RWPE1 (cell line): ENCODE measurements at regions not wholly inside any gene's neighbourhood (a gene's known extent, or its start where the extent isn't known, plus 50 kb on each side); places are given as distances from the start of the nearest gene placed in this dataset.

Source experiments
- CTCF ChIA-PET: fragments of 350-600 bp; sonication (Branson Sonifier 250); formaldehyde crosslinking; extraction: SDS; loops from one replicate; lab custom pipeline; 2021; lab: Yijun Ruan, JAX
- POLR2A ChIA-PET: fragments of 400-600 bp; formaldehyde crosslinking; extraction: SDS; loops from one replicate; lab custom pipeline; 2020; ENCODE audit warnings: antibody characterized with exemption; ENCODE audit not compliant: low non-redundant PET; lab: Yijun Ruan, JAX
- DNase-seq: peaks from one replicate; pipeline ENCODE4 v3.0.0; 2012; ENCODE audit warnings: low spot score
- H3K27ac ChIP-seq: fragments of 450-650 bp; 2 replicates; pipeline ENCODE4 v1.5.1; 2017
- TF ChIP-seq, protein P1 (sequence below): fragments of 450-650 bp; conservative IDR thresholded peaks from 2 replicates; pipeline ENCODE4 v1.5.1; 2017; ENCODE audit warnings: low read depth, mild to moderate bottlenecking

GRCh38 chr12:105993766-105994555 lies 144.8 kb downstream of the NUAK1 start:
- ChIA-PET POLR2A (no interaction called here), CTCF (no interaction called here)
- H3K27ac ChIP-seq, result no peak overlapping the region
- TF ChIP-seq, protein P1, sequence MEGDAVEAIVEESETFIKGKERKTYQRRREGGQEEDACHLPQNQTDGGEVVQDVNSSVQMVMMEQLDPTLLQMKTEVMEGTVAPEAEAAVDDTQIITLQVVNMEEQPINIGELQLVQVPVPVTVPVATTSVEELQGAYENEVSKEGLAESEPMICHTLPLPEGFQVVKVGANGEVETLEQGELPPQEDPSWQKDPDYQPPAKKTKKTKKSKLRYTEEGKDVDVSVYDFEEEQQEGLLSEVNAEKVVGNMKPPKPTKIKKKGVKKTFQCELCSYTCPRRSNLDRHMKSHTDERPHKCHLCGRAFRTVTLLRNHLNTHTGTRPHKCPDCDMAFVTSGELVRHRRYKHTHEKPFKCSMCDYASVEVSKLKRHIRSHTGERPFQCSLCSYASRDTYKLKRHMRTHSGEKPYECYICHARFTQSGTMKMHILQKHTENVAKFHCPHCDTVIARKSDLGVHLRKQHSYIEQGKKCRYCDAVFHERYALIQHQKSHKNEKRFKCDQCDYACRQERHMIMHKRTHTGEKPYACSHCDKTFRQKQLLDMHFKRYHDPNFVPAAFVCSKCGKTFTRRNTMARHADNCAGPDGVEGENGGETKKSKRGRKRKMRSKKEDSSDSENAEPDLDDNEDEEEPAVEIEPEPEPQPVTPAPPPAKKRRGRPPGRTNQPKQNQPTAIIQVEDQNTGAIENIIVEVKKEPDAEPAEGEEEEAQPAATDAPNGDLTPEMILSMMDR, result no peak
- no peak for DNase-seq

DNA sequence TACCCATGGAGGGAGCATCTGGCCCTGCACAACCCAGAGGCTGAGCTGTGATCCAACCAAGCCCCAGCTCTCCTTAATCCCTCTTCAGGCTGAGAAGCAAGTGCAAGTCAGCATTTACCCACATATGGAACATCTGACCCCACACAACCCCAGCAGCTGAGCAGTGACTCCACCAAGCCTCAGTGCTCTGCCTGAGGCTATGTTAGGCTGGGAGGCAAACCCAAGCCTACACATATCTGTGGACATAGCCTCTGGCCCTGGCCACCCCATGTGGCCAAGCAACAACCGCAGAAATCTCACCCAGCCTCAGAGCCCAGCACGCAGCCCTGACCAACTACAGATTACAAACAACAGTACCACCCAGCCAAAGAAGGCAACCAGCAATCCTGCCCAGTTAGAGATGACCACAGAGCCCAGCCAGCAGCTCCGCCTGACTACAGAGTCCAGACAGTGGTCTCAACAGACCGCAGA lies 142.8 kb downstream of the NUAK1 start:
- TF ChIP-seq, protein P1, result no peak
- POLR2A ChIA-PET, result no interaction called here
- CTCF ChIA-PET, result interaction anchor here (0.6 kb wide), 1 partner anchor 128 kb away, joined by 4 read pairs; no protein-coding TSS in a partner anchor
- no peak for DNase-seq
- H3K27ac ChIP-seq, result no peak overlapping the region

GRCh38 chr12:105998561-105998960 lies 140.2 kb downstream of the NUAK1 start:
- TF ChIP-seq, protein P1, result no peak
- ChIA-PET POLR2A (no interaction called here), CTCF (no interaction called here)
- DNase-seq, result no peak
- no peak overlapping the region for H3K27ac ChIP-seq

- peak; percentile 45 for DNase-seq
- TF ChIP-seq, protein P1, result no peak
- POLR2A ChIA-PET, result no interaction called here
- CTCF ChIA-PET, result no interaction called here
- no peak overlapping the region for H3K27ac ChIP-seq
These were observed 138.2 kb downstream of the NUAK1 start for GRCh38 chr12:106000382-106001104.

DNA sequence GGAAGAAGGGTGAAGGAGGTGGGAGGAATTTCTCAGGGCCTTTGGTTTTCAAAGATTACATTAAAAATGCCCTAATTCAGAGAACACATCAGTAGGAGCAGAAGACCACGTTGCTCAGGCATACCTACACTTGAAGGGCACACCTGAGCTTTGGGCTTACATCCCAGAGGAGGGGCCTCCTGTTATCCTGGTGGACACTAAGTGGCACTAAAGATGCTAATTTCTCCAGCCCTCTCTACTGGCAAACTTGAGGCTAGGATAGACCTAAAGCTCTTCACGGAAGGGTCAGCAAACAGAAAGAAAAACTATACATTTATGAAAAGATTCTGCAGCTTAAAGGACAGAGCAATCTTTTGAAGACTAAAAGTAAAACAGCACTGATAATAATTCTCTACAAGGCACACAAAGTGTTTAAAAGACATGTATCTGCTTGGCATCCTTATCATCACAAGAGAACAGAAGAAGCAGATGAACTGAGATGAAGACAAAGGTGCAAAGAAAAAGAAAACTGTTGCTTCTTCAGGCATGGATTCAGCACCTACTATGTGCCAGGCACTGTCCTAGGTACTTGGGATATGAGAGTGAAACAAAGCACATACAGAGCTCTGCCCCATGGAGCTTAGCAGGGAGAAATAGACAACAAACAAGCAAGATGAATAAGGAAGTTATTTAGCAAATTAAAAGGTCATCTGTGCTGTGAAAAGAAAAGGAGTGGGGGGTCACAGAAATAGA lies 137.5 kb downstream of the NUAK1 start:
- ChIA-PET POLR2A (no interaction called here), CTCF (no interaction called here)
- no peak overlapping the region for H3K27ac ChIP-seq

More for the DNA sequence above, 137.5 kb downstream of the NUAK1 start:
- no peak for DNase-seq
- TF ChIP-seq, protein P1, result no peak
